Inferior parietal cortex (tissue), 1 donor: ENCODE measurements at regions not wholly inside any gene's neighbourhood (a gene's known extent, or its start where the extent isn't known, plus 50 kb on each side); places are given as distances from the start of the nearest gene placed in this dataset.
"Not testable (repeated sequence)": the region's sequence is repeated elsewhere in the genome, so short reads cannot be mapped to it uniquely, and the experiment has no call there.

Experiments used
- DNase-seq: peaks from one replicate; pipeline ENCODE4 v3.0.0-alpha.2; 2016; ENCODE audit errors: extremely low spot score

DNA sequence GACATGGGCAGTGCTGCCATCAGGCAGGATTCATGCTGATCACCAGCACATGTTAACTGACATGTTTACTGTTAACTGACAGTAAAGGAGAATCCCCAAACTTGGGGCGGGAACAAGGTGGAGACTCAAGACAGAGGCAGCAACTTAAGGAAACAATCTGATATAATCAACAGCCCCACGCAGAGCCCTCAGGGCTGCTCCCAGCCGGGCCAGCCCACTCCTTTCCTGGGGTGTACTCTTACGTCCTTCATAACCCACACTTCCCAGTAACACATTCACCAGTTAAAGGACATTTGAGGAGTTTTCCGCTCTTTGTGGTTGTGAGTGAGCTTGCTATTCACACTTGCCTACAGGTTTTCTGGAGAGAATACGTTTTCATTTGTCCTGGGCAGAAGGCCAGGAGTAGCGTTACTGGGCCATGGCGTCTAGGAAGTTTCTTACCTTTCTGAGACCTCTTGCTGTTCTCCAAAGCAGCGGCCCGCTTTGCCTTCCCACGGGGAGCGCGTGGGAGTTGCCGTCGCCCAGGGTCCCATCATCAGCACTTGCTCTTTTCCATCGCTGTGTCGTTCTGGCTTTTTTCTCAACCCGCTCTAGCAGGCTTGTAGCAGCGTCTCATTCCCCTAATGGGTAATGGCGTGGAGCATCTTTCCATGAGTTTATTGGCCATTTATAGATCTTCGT is 56.4 kb downstream of the FOXF2 start:
- no peak for DNase-seq

DNA sequence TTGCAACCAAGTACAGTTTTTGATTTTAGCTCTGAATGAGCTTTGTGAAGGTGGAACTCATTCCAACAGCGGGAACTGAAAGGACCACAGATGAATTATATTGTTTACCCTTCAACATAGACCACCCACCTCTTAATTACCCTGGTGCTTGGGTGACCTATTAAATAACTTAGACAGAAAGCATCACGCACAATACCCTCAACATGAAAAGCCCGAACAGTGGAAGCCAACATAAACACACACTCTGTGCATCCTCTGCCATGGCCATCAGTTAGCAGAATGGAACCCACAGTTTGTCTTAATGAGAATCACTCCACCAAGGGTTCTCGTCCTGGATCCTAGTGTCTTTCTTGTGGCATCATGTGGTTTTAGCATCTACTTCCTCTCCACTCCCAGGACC is 60.5 kb downstream of the FOXF2 start:
- no peak for DNase-seq

DNA sequence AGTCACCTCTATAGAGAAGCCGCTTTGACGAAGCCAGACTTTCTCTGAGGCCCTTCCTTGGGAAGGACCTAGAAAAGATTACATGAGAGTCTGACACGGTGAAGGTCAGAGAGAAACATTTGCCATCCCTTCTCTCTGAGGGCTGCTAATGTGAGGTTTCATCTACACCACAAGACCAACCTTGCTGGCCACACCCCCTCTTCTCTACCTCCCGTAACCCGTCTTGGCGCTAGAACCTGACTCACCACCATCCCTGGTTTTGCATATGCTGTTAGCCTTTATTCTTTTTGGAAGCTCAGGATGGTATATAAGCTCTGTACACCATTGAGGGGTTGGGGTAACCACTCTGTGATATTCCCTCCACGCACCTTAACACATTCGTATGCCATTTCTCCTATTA is 63.6 kb downstream of the FOXF2 start:
- no peak for DNase-seq

DNA sequence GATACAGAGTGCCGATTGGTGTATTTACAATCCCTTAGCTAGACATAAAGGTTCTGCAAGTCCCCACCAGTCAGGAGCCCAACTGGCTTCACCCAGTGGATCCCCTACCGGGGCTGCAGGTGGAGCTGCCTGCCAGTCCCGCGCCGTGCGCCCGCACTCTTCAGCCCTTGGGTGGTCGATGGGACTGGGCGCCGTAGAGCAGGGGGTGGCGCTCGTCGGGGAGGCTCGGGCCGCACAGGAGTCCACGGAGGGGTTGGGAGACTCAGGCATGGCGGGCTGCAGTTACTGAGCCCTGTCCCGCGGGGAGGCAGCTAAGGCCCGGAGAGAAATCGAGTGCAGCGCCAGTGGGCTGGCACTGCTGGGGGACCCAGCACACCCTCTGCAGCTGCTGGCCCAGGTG is 67.4 kb downstream of the FOXF2 start:
- not testable (repeated sequence) for DNase-seq

DNA sequence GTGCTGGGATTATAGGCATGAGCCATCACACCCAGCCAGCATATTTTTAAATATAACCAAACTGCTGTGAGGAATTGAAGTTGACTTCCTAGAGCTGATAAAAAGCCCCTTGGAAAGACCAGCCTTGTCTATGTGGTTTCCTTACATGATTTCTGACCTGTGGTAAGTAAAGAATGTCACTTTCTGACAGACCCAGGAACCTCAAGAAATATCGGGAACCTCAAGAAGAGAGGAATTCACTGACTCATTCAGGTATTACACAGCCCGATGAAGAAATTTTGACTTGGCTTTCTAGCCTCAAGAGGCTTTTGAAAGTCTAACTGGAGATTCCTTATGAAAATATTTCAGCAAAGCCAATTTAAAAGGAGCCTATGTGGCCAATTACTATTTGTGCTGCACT is 71.8 kb downstream of the FOXF2 start:
- DNase-seq = no peak

DNA sequence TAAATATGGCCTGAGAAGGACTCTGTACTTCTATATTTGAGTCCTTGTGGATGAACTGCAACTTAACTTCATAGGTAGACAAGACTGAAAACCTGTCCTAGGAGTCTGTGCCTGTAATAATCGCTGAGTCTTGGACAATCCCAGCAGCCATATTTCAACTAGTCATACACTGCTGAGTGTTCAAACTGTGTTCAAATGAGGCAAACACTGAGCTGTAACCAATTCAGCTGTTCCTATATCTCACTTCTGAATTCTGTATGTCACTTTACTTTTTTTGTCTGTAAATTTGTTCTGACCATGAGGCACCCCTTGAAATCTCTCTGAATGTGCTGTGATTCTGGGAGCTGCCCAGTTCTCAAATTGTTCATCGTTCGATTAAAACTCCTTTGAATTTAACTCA is 72.4 kb downstream of the FOXF2 start:
- DNase-seq = no peak

DNA sequence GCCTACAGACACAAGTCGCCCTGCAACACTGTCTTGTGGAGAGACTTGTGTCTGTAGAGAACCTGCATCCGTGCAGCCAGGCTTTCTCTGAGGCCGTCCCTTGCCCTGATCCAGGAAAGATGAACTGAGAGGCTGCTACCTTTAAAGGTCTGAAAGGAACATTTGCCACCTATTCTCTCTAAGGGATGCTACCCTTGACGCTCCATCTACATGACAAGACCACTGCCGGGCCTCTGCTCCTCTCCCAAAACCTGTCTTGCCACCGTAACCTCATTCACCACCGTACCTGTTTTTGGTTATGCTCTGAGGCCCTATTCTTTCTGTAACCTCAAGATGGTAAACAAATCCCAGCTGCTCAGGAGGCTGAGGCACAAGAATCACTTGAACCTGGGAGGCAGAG is 73.9 kb downstream of the FOXF2 start:
- DNase-seq = no peak

DNA sequence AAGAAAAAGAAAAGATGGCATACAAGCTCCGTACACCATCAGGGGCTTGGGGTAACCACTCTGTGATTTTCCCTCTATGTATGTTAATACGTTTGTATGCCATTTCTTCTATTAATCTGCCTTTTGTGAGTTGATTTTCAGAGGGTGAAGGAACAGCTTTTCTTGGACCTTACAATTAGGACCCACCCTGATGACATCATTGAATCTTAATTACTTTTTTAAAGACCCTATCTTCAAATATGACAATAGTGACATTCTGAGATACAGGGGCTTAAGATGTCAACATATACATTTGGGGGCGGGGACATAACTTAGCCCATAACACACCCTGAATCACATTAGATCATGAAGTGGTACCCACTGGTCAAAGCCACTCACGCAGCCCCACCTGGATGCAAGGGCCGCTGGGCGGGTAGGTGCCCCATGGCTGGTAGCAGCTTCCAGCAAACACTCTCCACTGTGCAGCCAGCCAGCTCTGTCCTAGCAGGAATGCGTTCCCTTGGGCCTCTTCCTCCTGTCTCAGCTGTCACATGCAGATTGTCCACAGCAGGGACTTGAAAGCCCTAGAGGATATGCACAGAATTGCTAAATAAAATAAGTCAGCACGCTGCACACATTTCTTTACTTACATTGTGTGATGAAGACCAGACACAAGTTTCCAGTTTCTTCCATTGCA is 74.5 kb downstream of the FOXF2 start:
- no peak for DNase-seq

DNA sequence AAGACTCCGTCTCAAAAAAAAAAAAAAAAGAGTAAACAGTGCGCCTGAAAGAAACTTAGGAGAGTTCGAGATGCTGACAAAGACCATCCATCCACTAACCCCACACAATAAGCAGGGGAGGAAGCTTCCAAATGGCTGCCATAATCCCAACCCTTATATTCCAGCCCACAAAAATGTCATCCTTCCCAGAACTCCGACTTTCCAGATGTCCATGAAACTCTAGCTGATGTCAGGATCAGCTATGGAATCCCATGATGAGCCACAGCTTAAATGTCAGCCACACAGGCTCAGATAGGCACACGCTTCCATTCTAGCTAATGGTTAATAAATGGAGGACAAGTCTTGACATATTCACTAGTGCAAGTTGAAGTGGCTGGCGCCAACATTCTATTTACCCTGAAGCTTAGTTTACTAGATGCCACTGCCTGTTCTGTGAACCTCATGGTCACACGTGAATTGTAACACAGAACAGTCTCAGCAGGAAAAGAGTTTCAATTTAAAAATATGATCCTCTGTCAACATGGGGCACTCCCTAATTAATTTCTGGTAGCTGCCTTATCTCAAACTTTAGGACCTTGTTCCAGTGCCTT is 75.5 kb downstream of the FOXF2 start:
- no peak for DNase-seq

DNA sequence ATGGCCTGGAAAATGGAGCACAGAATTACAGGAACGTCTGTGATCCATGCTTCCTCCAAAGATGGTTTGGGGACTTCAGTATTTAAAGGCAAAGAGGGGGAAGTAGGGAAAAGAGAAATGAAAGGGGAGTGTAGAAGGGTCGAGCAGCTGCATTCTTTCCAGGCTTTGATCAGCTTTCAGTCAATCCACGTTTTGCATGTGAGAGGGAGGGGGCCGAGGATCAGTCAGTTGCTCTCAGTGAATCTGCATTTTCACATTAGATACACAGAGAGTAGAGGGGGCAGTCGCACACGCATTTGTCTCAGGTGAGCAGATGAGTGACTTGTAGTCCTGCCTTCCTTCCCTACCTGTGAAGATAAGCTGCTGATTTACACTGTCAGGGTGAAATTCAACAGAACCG is 78.8 kb downstream of the FOXF2 start:
- no peak for DNase-seq

DNA sequence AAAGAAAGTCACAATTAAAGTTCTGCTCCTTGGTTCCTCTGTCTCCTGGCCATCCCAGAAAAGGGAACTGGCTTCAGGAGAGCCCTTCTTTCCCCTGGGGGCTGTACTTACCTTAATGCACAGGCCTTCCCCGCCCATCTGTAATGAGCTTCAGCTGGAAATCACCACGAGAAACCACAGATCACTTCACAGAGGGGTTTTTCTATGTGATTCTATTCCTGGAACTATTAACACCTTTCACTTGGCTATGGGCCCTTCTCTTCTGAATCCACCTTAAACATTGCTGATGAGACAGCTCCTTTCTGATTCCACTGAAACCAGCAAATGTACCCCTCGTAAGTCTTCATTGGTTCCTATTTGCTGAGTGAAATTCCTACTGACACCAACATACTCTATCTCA is 80.7 kb downstream of the FOXF2 start:
- no peak for DNase-seq

DNA sequence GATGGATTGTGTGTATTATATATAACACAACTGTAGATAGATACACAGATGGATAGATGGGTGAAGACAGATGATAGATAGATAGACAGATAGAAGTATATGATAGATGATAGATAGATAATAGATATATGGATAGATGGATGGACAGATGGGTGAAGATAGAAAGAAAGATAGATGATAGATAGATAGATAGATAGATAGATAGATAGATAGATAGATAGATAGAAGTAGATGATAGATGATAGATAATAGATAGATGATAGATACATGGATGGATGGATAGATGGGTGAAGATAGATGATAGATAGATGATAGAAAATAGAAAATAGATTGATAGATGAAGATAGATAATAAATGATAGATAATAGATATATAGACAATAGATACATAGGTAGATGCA is 83.3 kb downstream of the FOXF2 start:
- DNase-seq = no peak

DNA sequence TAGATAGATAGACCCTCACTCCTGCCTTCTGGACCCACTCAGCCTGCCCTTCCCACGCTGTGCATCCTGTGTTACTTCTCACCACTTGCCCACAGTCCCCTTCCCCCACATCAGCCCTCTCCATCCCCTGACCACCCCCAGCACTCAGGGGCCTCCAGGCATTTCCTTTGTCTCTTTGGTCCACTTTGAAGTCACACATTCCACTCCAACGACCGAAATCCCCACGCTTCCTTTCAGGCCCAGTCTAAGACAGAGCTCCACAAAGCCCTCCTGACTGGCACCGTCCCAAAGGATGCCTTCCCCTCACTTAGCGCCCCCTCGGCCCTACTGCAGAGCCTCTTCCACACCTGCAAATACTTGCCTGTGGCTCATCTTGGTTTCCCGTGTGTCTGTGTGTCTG is 83.8 kb downstream of the FOXF2 start:
- DNase-seq = no peak

DNA sequence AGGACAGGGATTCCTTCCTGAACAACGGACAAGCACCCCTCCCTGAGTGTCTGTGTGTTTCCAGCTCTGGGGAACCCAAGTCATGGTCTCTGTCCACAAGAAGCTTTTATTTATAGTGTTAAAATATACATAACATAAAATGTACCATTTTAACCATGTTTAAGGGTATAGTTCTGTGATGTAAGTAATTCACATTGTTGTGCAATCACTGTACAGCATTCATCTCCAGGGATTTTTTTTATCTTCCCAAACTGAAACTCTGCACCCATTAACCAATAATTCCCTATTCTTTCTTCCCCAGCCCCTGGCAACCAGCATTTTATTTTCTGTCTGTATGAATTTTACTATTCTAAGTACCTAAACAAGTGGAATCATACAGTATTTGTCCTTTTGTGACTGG is 84.2 kb downstream of the FOXF2 start:
- no peak for DNase-seq

DNA sequence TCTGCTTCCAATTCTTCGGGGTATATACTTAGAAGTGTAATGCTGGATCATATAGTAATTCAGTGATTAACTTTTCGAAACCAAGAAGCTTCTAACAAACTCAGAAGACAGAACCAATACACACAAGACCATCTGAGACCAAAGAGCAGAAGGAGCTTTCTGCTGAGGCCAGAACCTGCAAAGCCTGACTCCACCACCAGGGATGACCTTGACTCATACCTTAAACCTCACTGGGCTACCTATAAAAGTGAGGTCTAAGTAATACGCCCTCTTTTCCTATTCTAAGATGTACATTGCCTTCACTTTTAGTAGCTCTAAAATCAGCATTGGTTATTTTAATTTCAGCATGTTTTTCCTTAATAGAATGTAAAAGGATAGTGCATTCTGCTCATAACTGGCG is 84.8 kb downstream of the FOXF2 start:
- DNase-seq = no peak

DNA sequence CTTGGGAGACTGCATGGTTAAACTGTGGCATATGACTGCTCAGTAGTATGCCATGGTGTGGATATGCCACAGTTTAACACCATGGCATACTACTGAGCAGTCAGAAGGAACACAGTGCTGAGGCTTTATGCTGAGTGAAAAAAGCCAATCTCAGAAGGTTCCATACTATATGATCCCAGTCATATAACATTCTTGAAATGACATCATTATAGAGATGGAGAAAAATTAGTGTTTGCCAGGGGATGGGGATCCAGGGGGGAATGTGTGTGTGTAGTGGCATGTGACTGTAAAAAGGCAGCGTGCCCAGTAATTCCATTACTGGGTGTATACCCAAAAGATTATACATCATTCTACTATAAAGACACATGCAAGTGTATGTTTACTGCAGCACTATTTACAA is 85.8 kb downstream of the FOXF2 start:
- no peak for DNase-seq

DNA sequence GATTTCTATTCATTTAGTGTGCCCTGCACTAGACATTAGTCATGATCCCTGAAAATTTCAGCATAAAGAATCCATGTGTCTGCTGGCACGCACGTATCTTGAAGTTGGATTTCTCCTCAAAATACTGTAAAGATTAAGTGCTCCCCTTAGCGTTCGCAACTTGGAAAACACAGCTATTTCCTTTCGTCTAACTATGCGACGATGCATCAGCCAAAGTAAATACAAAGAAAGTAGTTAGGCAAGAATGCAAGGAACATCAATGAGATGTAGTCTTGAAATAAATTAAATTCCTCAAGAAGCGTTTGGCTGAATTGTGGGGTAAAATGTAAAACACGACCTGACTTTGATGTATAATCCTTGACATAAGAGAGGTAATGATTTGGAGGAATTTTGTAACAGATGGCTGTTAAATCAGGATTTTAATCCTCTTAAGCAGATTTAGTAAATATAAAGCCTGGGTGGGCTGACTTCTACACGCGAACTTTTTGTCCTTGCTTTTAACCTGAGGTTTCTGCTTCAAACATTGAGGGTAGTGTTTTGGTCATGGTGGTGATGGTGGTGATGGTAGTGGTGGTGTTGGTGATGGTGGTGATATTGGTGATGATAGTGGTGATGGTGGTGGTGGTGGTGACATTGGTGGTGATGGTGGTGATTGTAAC is 88.2 kb downstream of the FOXF2 start:
- DNase-seq = no peak

DNA sequence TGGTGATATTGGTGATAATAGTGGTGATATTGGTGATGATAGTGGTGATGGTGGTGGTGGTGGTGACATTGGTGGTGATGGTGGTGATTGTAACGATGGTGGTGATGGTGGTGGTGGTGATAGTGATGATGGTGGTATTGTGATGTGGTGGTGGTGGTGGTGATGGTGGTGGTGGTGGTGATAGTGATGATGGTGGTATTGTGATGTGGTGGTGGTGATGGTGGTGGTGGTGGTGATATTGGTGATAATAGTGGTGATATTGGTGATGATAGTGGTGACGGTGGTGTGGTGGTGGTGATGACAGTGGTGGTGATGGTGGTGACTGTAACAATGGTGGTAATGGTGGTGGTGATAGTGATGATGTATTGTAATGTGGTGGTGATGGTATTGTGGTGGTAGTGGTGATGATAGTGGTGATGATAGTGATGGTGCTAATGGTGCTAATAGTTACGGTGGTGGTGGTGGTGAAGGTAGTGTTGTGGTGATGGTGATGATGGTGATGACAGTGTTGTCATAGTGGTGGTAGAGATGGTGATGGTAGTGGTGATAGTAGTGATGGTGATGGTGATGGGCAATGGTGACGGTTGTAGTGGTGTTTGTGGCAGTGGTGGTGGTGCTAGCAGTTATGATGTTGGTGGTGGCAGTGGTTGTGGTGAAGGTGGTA is 88.9 kb downstream of the FOXF2 start:
- not testable (repeated sequence) for DNase-seq

DNA sequence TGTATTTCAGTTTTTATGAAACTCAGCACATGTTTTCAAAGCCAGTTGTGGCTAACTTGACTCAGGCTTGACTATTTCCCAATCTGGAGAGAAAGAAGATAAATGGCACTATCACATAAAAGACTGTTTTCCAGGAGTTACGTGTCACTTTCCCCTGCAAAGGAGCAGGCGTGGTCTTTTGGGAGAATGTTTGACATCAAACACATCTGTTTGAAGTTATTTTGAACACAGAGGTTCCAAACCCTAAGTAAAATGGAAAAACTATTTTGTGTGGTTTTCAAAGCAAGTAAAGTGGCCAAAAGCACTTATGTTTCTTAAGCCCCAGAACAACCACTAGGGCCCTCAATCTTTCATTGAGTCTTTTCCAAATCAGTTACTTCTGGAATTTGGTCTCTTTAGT is 89.7 kb downstream of the FOXF2 start:
- no peak for DNase-seq

DNA sequence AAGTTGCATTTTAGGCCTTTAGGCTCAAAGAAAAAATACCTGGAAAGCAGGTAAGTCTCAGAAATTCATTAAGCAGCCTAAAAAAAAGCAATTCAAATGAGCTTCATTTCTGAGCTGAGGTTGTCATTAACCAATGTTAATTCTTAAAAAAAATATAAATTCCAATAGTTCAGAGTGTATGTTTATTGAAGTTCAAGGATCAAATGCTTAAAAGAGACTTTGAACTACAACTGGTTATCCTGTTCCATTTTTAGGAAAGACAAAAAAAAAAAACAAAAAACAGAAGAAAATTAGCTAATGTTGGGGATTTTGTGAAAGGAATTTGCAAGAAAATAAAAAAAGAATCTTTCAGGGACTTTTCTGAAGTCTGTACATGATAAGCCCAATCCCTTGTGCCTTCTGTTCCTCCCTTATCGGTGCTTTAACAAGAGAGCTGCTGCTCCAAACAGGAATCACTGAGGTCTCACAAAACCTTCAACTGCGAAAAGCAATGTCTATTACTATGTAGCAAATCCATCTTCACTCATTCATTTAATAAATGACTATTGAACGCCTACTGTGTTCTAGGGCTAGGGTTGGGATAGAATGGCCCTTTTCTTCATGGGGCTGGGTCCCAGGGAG is 90.3 kb downstream of the FOXF2 start:
- no peak for DNase-seq

DNA sequence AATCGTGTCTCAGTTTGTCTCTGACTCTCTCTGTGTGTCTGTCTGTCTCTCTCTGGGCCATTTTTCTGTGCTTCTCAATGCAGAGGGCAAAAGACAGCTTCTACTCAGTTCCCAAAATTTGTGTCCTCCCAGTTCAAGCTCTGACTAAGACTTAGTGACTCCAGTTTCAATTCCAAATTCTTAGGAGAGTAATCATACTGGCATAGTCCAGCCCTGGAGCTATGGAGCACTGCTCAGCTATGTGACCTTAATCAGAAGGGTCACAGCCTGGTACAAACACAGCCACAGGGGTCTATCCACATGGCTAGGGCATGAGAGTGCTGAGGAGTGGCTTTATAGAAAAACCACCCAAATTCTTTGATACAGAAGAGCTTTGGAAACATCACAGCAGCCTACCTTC is 91.9 kb downstream of the FOXF2 start:
- no peak for DNase-seq
